ENCODE measurements at regions not wholly inside any gene's neighbourhood (a gene's known extent, or its start where the extent isn't known, plus 50 kb on each side); places are given as distances from the start of the nearest gene placed in this dataset.
A peak's percentile ranks its signal among the peaks of the same experiment; 100 is the strongest.

GRCh38 chr5:138664276-138664943 lies 88.8 kb upstream of the CTNNA1 start:
- H3K4me3 ChIP-seq (ENCODE audit: low read length), result no peak overlapping the region
- no peak for TF ChIP-seq CTCF (IDR thresholded peaks at IDR 0.05; ENCODE audit: insufficient read depth, low read depth, low read length, missing control alignments)
- DNase-seq (ENCODE audit: low read depth), result peak; percentile 95

GRCh38 chr5:138663561-138663960 lies 88.4 kb upstream of the HSPA9 start:
- H3K4me3 ChIP-seq (ENCODE audit: low read length), result no peak overlapping the region
- no peak for DNase-seq (ENCODE audit: low read depth)

GRCh38 chr5:138663009-138663408 lies 87.8 kb upstream of the HSPA9 start:
- no peak for TF ChIP-seq CTCF (IDR thresholded peaks at IDR 0.05; ENCODE audit: insufficient read depth, low read depth, low read length, missing control alignments)
- DNase-seq (ENCODE audit: low read depth), result peak; percentile 30
- H3K4me3 ChIP-seq (ENCODE audit: low read length), result no peak overlapping the region

More at GRCh38 chr5:138663561-138663960, 88.4 kb upstream of the HSPA9 start:
- no peak for TF ChIP-seq CTCF (IDR thresholded peaks at IDR 0.05; ENCODE audit: insufficient read depth, low read depth, low read length, missing control alignments)

GRCh38 chr5:138662599-138662998 lies 87.4 kb upstream of the HSPA9 start:
- DNase-seq (ENCODE audit: low read depth), result peak; percentile 22
- no peak overlapping the region for H3K4me3 ChIP-seq (ENCODE audit: low read length)
- TF ChIP-seq CTCF (IDR thresholded peaks at IDR 0.05; ENCODE audit: insufficient read depth, low read depth, low read length, missing control alignments), result no peak

- DNase-seq (ENCODE audit: low read depth), result no peak
- no peak for TF ChIP-seq CTCF (IDR thresholded peaks at IDR 0.05; ENCODE audit: insufficient read depth, low read depth, low read length, missing control alignments)
- H3K4me3 ChIP-seq (ENCODE audit: low read length), result no peak overlapping the region
Observed at GRCh38 chr5:138661991-138662434, 86.8 kb upstream of the HSPA9 start.

- no peak overlapping the region for H3K4me3 ChIP-seq (ENCODE audit: low read length)
- TF ChIP-seq CTCF (IDR thresholded peaks at IDR 0.05; ENCODE audit: insufficient read depth, low read depth, low read length, missing control alignments), result no peak
- DNase-seq (ENCODE audit: low read depth), result no peak
Observed at GRCh38 chr5:138661291-138661960, 86.2 kb upstream of the HSPA9 start.
